Glutamatergic neuron (in vitro differentiated cells): ENCODE measurements at regions not wholly inside any gene's neighbourhood (a gene's known extent, or its start where the extent isn't known, plus 50 kb on each side); places are given as distances from the start of the nearest gene placed in this dataset.

Source experiments
- DNase-seq: peaks from one replicate; pipeline ENCODE4 v3.0.0; 2022
- H3K27ac Mint-ChIP-seq: one replicate; pipeline ENCODE4 v1.8.0; 2020; ENCODE audit warnings: mild to moderate bottlenecking, mixed read lengths, inconsistent platforms; ENCODE audit not compliant: unreplicated experiment
- H3K27me3 Mint-ChIP-seq: one replicate; pipeline ENCODE4 v1.8.0; 2020; ENCODE audit warnings: mild to moderate bottlenecking, moderate library complexity, mixed read lengths, inconsistent platforms; ENCODE audit not compliant: unreplicated experiment
- H3K36me3 Mint-ChIP-seq: one replicate; pipeline ENCODE4 v1.8.0; 2020; ENCODE audit warnings: mild to moderate bottlenecking, mixed read lengths, inconsistent platforms; ENCODE audit not compliant: unreplicated experiment
- H3K4me1 Mint-ChIP-seq: one replicate; pipeline ENCODE4 v1.8.0; 2020; ENCODE audit warnings: mild to moderate bottlenecking, low read depth, mixed read lengths, inconsistent platforms; ENCODE audit not compliant: unreplicated experiment
- H3K4me3 Mint-ChIP-seq: one replicate; pipeline ENCODE4 v1.8.0; 2020; ENCODE audit warnings: mild to moderate bottlenecking, mixed read lengths, inconsistent platforms; ENCODE audit not compliant: unreplicated experiment
- H3K9me3 Mint-ChIP-seq: one replicate; pipeline ENCODE4 v1.8.0; 2020; ENCODE audit warnings: mild to moderate bottlenecking, moderate library complexity, mixed read lengths, inconsistent platforms; ENCODE audit not compliant: unreplicated experiment
- TF ChIP-seq, protein P1 (sequence below): fragments of 200-600 bp; sonication (generic); IDR thresholded peaks from one replicate; pipeline ENCODE4 v1.5.0; 2021; ENCODE audit not compliant: partially characterized antibody, unreplicated experiment

GRCh38 chr2:190827720-190828119, 52.9 kb upstream of the GLS start:
- Mint-ChIP-seq H3K27ac (no peak overlapping the region), H3K27me3 (no peaks in the 10 kb centered on the region), H3K36me3 (no peaks in the 10 kb centered on the region), H3K4me1 (no peaks in the 10 kb centered on the region), H3K4me3 (no peak overlapping the region), H3K9me3 (no peaks in the 10 kb centered on the region)
- DNase-seq = no peak
- TF ChIP-seq, protein P1, sequence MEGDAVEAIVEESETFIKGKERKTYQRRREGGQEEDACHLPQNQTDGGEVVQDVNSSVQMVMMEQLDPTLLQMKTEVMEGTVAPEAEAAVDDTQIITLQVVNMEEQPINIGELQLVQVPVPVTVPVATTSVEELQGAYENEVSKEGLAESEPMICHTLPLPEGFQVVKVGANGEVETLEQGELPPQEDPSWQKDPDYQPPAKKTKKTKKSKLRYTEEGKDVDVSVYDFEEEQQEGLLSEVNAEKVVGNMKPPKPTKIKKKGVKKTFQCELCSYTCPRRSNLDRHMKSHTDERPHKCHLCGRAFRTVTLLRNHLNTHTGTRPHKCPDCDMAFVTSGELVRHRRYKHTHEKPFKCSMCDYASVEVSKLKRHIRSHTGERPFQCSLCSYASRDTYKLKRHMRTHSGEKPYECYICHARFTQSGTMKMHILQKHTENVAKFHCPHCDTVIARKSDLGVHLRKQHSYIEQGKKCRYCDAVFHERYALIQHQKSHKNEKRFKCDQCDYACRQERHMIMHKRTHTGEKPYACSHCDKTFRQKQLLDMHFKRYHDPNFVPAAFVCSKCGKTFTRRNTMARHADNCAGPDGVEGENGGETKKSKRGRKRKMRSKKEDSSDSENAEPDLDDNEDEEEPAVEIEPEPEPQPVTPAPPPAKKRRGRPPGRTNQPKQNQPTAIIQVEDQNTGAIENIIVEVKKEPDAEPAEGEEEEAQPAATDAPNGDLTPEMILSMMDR = no peak

DNA sequence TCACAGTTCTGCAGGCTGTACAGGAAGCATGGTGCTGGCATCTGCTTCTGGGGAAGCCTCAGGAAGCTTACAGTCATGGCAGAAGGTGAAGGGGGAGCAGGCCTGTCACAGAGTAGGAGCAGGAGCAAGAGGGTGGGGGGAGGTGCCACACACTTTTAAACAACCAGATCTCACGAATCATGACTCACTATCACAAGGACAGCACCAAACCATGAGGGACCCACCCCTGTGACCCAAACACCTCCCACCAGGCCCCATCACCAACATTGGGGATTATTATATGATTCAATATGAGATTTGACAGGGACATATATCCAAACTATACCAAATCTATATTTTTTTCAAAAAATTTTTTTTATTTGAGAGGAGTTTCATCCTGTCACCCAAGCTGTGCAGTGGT, 51.0 kb upstream of the GLS start:
- TF ChIP-seq, protein P1 = no peak
- H3K4me3 Mint-ChIP-seq = no peak overlapping the region

More for the DNA sequence above, 51.0 kb upstream of the GLS start:
- no peaks in the 10 kb centered on the region for H3K4me1 Mint-ChIP-seq
- H3K36me3 Mint-ChIP-seq = no peaks in the 10 kb centered on the region
- DNase-seq = no peak
- H3K27me3 Mint-ChIP-seq = no peaks in the 10 kb centered on the region
- H3K9me3 Mint-ChIP-seq = no peaks in the 10 kb centered on the region
- H3K27ac Mint-ChIP-seq = no peak overlapping the region
